AG09319 (cell line): ENCODE measurements at regions not wholly inside any gene's neighbourhood (a gene's known extent, or its start where the extent isn't known, plus 50 kb on each side); places are given as distances from the start of the nearest gene placed in this dataset.
"Not testable (repeated sequence)": the region's sequence is repeated elsewhere in the genome, so short reads cannot be mapped to it uniquely, and the experiment has no call there.

Experiments used
- DNase-seq: peaks from one replicate; pipeline ENCODE4 v3.0.0-alpha.2; 2010; ENCODE audit warnings: low read depth; ENCODE audit errors: extremely low read depth
- CTCF ChIP-seq: IDR thresholded peaks from 2 replicates; pipeline ENCODE4 v1.5.1; 2011; ENCODE audit warnings: low read depth, mild to moderate bottlenecking, inconsistent platforms, low read length, moderate library complexity

- DNase-seq: peak; percentile 28
- peak; percentile 53 for TF ChIP-seq CTCF
Measured at GRCh38 chr11:3454844-3455243, 75.9 kb upstream of the ZNF195 start.

- DNase-seq: not testable (repeated sequence)
Measured at GRCh38 chr11:3453596-3454256, 74.8 kb upstream of the ZNF195 start.

- DNase-seq: not testable (repeated sequence)
Measured at GRCh38 chr11:3450822-3451221, 71.9 kb upstream of the ZNF195 start.

- not testable (repeated sequence) for DNase-seq
Measured at GRCh38 chr11:3445535-3445934, 66.6 kb upstream of the ZNF195 start.

- DNase-seq: not testable (repeated sequence)
Measured at GRCh38 chr11:3444420-3444744, 65.4 kb upstream of the ZNF195 start.

GRCh38 chr11:3443700-3444419 is 64.9 kb upstream of the ZNF195 start:
- DNase-seq: not testable (repeated sequence)

- not testable (repeated sequence) for DNase-seq
Measured at GRCh38 chr11:3437441-3437840, 58.5 kb upstream of the ZNF195 start.

- no peak for DNase-seq
- no peak for TF ChIP-seq CTCF
Measured at GRCh38 chr11:3434976-3435375, 56.0 kb upstream of the ZNF195 start.

GRCh38 chr11:3429191-3429590 is 50.2 kb upstream of the ZNF195 start:
- DNase-seq: not testable (repeated sequence)
